Right lobe of liver (tissue), 4 donors: ENCODE measurements at regions not wholly inside any gene's neighbourhood (a gene's known extent, or its start where the extent isn't known, plus 50 kb on each side); places are given as distances from the start of the nearest gene placed in this dataset.

Experiments used
- POLR2A ChIP-seq: fragments of 450-650 bp; IDR thresholded peaks from one replicate; pipeline ENCODE4 v1.6.1; 2017; ENCODE audit warnings: antibody characterized with exemption, mild to moderate bottlenecking
- TF ChIP-seq, protein P1 (sequence below), 4 donors: fragments of 200-600 bp in 3 of 4; fragments of 450-650 bp in 1 of 4; IDR thresholded peaks; one replicate each; pipeline versions ENCODE4 v1.5.1 to v1.8.0; 2016 to 2022; ENCODE audit warnings: antibody characterized with exemption in 4 of 4, mild to moderate bottlenecking in 2 of 4
- donor health status: DM: no; HTN: no; CAD: no.
- donor health status: DM: no; HTN: no; CAD: no.
- donor health status: DM: no; HTN: yes; CAD: no.

GRCh38 chr20:40571639-40572038 lies 117.4 kb downstream of the MAFB start:
- TF ChIP-seq, protein P1, sequence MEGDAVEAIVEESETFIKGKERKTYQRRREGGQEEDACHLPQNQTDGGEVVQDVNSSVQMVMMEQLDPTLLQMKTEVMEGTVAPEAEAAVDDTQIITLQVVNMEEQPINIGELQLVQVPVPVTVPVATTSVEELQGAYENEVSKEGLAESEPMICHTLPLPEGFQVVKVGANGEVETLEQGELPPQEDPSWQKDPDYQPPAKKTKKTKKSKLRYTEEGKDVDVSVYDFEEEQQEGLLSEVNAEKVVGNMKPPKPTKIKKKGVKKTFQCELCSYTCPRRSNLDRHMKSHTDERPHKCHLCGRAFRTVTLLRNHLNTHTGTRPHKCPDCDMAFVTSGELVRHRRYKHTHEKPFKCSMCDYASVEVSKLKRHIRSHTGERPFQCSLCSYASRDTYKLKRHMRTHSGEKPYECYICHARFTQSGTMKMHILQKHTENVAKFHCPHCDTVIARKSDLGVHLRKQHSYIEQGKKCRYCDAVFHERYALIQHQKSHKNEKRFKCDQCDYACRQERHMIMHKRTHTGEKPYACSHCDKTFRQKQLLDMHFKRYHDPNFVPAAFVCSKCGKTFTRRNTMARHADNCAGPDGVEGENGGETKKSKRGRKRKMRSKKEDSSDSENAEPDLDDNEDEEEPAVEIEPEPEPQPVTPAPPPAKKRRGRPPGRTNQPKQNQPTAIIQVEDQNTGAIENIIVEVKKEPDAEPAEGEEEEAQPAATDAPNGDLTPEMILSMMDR (IDR thresholded peaks at IDR 0.05): no peak
- no peak for TF ChIP-seq POLR2A
